MM.1S (cell line): ENCODE measurements at regions not wholly inside any gene's neighbourhood (a gene's known extent, or its start where the extent isn't known, plus 50 kb on each side); places are given as distances from the start of the nearest gene placed in this dataset.
A peak's percentile ranks its signal among the peaks of the same experiment; 100 is the strongest.

Experiments
- DNase-seq: peaks from one replicate; pipeline ENCODE4 v3.0.0-alpha.2; 2015
- H2AFZ ChIP-seq: fragments of 300-600 bp; sonication (generic); 2 replicates; pipeline ENCODE4 v1.6.0; 2016; ENCODE audit warnings: antibody characterized with exemption, low read length
- H3F3A ChIP-seq: fragments of 300-600 bp; sonication (generic); 2 replicates; pipeline ENCODE4 v1.6.1; 2016; ENCODE audit warnings: mild to moderate bottlenecking, antibody characterized with exemption, low read length, moderate library complexity, mixed read lengths; ENCODE audit not compliant: insufficient read depth
- H3K27ac ChIP-seq: fragments of 300-600 bp; sonication (generic); 2 replicates; pipeline ENCODE4 v1.5.1; 2016; ENCODE audit warnings: mild to moderate bottlenecking, low read length
- H3K27me3 ChIP-seq: fragments of 300-600 bp; sonication (generic); replicated peaks from 2 replicates; pipeline ENCODE4 v1.6.0; 2016; ENCODE audit warnings: low read length; ENCODE audit not compliant: insufficient read depth
- H3K36me3 ChIP-seq: fragments of 300-600 bp; sonication (generic); replicated peaks from 2 replicates; pipeline ENCODE4 v1.6.1; 2016; ENCODE audit warnings: mild to moderate bottlenecking, low read length, mixed read lengths; ENCODE audit not compliant: insufficient read depth
- H3K4me1 ChIP-seq: fragments of 300-600 bp; sonication (generic); 2 replicates; pipeline ENCODE4 v1.6.1; 2016; ENCODE audit warnings: low read length, mixed read lengths
- H3K4me2 ChIP-seq: fragments of 300-600 bp; sonication (generic); 2 replicates; pipeline ENCODE4 v1.6.0; 2016; ENCODE audit warnings: low read depth, low read length
- H3K4me3 ChIP-seq: fragments of 300-600 bp; sonication (generic); 2 replicates; pipeline ENCODE4 v1.5.1; 2016; ENCODE audit warnings: low read length, mixed read lengths
- H3K79me2 ChIP-seq: fragments of 300-600 bp; sonication (generic); 2 replicates; pipeline ENCODE4 v1.6.1; 2016; ENCODE audit warnings: mixed run types, low read length, mixed read lengths
- H3K9ac ChIP-seq: fragments of 300-600 bp; sonication (generic); 2 replicates; pipeline ENCODE4 v1.6.1; 2016; ENCODE audit warnings: low read length, mixed read lengths
- H3K9me2 ChIP-seq: fragments of 300-600 bp; sonication (generic); replicated peaks from 2 replicates; pipeline ENCODE4 v1.6.1; 2016; ENCODE audit warnings: mild to moderate bottlenecking, low read length, mixed read lengths; ENCODE audit not compliant: insufficient read depth
- H3K9me3 ChIP-seq: fragments of 300-600 bp; sonication (generic); replicated peaks from 2 replicates; pipeline ENCODE4 v1.6.1; 2016; ENCODE audit warnings: mild to moderate bottlenecking, low read length, mixed read lengths; ENCODE audit not compliant: insufficient read depth
- H4K20me1 ChIP-seq: fragments of 300-600 bp; sonication (generic); 2 replicates; pipeline ENCODE4 v1.6.1; 2016; ENCODE audit warnings: mild to moderate bottlenecking, low read length, moderate library complexity, mixed read lengths; ENCODE audit not compliant: insufficient read depth
- CTCF ChIP-seq: fragments of 300-600 bp; sonication (generic); IDR thresholded peaks from 2 replicates; pipeline ENCODE4 v1.5.1; 2016; ENCODE audit warnings: antibody characterized with exemption, low read length, mixed read lengths
- EZH2 ChIP-seq: fragments of 300-600 bp; sonication (generic); optimal IDR thresholded peaks from 2 replicates; pipeline ENCODE3; 2017; ENCODE audit warnings: low read depth, mild to moderate bottlenecking, antibody characterized with exemption, low read length, mixed read lengths
- EZH2phosphoT487 ChIP-seq: fragments of 300-600 bp; sonication (generic); IDR thresholded peaks from 2 replicates; pipeline ENCODE4 v1.6.1; 2018; ENCODE audit warnings: antibody characterized with exemption, low read length

DNA sequence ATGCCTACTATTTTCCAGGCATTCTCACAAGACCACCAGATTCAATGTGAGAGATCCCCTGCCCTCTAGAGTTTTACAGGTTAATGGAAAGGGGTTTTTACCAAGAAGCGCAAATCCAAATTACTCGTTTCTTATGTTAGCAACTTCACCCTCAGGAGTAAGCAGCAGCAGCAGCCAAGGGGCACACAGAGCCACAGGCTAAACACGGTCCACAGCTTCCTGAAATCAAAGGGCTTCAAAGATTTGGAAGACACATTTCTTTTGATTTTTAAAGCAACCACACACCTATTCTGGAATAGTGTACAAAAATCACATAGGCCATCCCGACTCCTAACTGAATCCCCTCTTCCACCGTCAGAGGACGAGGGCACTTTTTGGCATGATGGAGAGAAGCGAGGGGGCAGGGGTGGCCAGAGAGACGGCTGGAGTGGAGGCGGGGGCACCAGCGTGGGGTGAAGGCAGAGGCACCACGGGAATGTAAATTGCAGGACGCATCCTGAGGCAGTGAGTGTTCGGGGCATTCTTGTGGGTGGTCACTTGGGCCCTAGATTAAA is 107.0 kb downstream of the ARF6 start:
- Histone ChIP-seq H3K4me1 (peaks cover 39% of the 10 kb centered on the region), H3K9ac (peak overlapping the region; percentile 96), H3K79me2 (no peaks in the 10 kb centered on the region), H3K4me3 (peak overlapping the region; percentile 44; the same call in 1 of the 2 replicates), H3K27ac (peak overlapping the region; percentile 100), H4K20me1 (no peaks in the 10 kb centered on the region), H2AFZ (peak overlapping the region; percentile 26; the same call in 1 of the 2 replicates), H3K27me3 (no peaks in the 10 kb centered on the region), H3K4me2 (peak overlapping the region; percentile 92), H3K9me2 (no peaks in the 10 kb centered on the region), H3K9me3 (no peaks in the 10 kb centered on the region), H3K36me3 (no peaks in the 10 kb centered on the region), H3F3A (peaks cover 39% of the 10 kb centered on the region)
- TF ChIP-seq EZH2 = no peak
- no peak for TF ChIP-seq EZH2phosphoT487
- no peak for TF ChIP-seq CTCF
- DNase-seq = peak; percentile 13

DNA sequence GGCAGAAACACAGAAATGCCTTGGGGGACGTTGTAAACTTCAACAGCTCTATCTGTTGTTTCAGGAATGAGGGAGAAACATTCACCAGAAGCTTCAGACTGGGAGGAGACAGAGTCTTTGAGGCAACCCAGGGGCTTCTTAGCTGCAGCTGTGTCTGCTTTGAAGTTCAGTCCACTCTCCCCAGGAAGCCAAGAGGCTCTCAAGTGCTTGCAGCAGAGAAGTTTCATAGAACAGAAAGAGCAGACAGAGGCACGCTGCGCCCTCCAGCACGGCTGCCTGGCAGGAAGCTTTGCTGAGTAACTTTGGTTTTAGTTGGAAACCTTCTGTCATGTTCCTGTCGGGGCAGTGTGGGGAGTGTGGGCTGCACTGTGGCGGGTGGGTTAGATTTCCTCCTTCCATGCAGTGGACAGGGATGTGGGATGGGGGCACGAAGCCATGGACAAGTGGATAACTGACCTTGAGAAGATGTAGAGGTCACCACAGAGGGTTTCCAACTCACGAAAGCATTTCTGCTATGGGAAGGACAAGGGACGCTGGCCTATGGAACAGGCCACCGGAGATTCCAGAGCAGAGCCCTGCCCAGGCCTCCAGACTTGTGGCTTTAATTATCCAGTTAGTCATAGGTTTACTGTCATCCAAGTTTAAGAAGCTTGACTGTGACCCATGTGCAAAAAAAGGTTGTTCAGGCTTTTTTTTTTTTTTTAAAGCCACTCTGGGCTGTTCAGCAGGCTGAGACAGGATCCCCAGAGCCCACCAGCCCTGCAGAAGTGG is 107.7 kb downstream of the ARF6 start:
- Histone ChIP-seq H4K20me1 (no peaks in the 10 kb centered on the region), H2AFZ (peak overlapping the region; percentile 26; the same call in 1 of the 2 replicates), H3K4me2 (peak overlapping the region; percentile 92), H3K4me1 (peaks cover 39% of the 10 kb centered on the region), H3K9ac (peak overlapping the region; percentile 96), H3F3A (peaks cover 39% of the 10 kb centered on the region), H3K27ac (peak overlapping the region; percentile 100), H3K9me3 (no peaks in the 10 kb centered on the region), H3K79me2 (no peaks in the 10 kb centered on the region), H3K9me2 (no peaks in the 10 kb centered on the region), H3K36me3 (no peaks in the 10 kb centered on the region), H3K27me3 (no peaks in the 10 kb centered on the region), H3K4me3 (peak overlapping the region; percentile 44)
- no peak for TF ChIP-seq EZH2
- no peak for TF ChIP-seq EZH2phosphoT487
- no peak for TF ChIP-seq CTCF
- peak; percentile 73 for DNase-seq

GRCh38 chr14:50001151-50001998 is 108.5 kb downstream of the ARF6 start:
- H4K20me1 ChIP-seq = no peaks in the 10 kb centered on the region
- DNase-seq = peak; percentile 80
- peak overlapping the region; percentile 97 for H3K9ac ChIP-seq
- no peaks in the 10 kb centered on the region for H3K36me3 ChIP-seq
- H3K4me1 ChIP-seq = peaks cover 39% of the 10 kb centered on the region
- H3K4me3 ChIP-seq = peak overlapping the region; percentile 44
- no peaks in the 10 kb centered on the region for H3K9me3 ChIP-seq
- no peak for TF ChIP-seq CTCF
- no peak for TF ChIP-seq EZH2phosphoT487
- no peak for TF ChIP-seq EZH2
- no peaks in the 10 kb centered on the region for H3K9me2 ChIP-seq
- H3K27ac ChIP-seq = peak overlapping the region; percentile 100
- peak overlapping the region; percentile 92 for H3K4me2 ChIP-seq
- H3F3A ChIP-seq = peaks cover 39% of the 10 kb centered on the region
- H2AFZ ChIP-seq = no peak overlapping the region
- no peaks in the 10 kb centered on the region for H3K27me3 ChIP-seq
- no peaks in the 10 kb centered on the region for H3K79me2 ChIP-seq
